ENCODE measurements at regions not wholly inside any gene's neighbourhood (a gene's known extent, or its start where the extent isn't known, plus 50 kb on each side); places are given as distances from the start of the nearest gene placed in this dataset.
"Not testable (repeated sequence)": the region's sequence is repeated elsewhere in the genome, so short reads cannot be mapped to it uniquely, and the experiment has no call there.

- TF ChIP-seq SUZ12 (IDR thresholded peaks at IDR 0.05; ENCODE audit: extremely low read depth, insufficient read depth, insufficient read length) = no peak
- no peak for TF ChIP-seq YY1 (IDR thresholded peaks at IDR 0.05; ENCODE audit: insufficient read depth, insufficient read length)
- no peak for TF ChIP-seq ZNF274 (IDR thresholded peaks at IDR 0.05; ENCODE audit: low read depth, low read length)
- H3K27me3 ChIP-seq (ENCODE audit: insufficient read depth, insufficient read length) = no peaks in the 10 kb centered on the region
- H3K9ac ChIP-seq (ENCODE audit: insufficient read length, low read depth) = no peak overlapping the region
- H3K36me3 ChIP-seq (ENCODE audit: insufficient read depth, insufficient read length, low read length) = no peaks in the 10 kb centered on the region
- no peak overlapping the region for H3K4me3 ChIP-seq (ENCODE audit: insufficient read length, low read depth)
- no peak for DNase-seq (ENCODE audit: low read depth, low spot score)
- H3K4me1 ChIP-seq (ENCODE audit: insufficient read depth, insufficient read length) = no peaks in the 10 kb centered on the region
- H3K9me3 ChIP-seq (ENCODE audit: insufficient read depth, low read length) = no peaks in the 10 kb centered on the region
Observed at GRCh38 chrX:140292188-140292587, 212.7 kb downstream of the SOX3 start.

DNA sequence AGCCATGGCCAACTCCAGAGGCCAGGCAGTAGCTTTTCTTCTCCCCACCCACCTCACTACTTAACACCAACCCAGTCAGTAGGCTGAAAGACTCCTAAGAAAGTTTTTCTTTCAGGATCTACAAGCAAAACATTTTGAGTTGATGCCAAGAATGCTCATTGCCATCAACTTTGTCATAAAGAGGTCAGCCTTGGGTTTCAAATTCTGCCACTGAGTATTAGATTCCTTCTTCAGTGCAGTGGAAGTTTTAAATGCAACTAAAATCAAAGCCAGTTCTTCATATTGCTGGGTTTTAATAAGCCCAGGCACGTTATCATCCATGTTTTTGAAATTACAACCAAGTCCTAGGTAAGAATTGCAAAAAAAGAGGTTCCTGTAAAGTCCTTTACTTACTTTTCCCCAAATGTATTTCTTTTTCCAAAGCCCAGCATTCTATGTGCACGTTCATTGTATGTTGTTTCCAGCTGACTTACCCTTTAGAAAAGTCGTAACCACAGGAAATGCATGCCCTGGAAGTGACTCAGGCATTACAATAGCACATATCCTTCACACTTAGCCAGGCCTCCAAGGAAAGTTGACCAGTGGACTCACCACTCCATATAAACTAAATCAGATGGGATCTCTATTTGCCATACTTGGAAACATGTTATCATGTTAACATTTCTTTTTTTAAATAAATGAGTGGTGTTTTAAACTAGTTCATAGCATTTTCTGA, 229.9 kb downstream of the SOX3 start:
- peak; percentile 27 for DNase-seq (ENCODE audit: low read depth, low spot score)
- TF ChIP-seq YY1 (IDR thresholded peaks at IDR 0.05; ENCODE audit: insufficient read depth, insufficient read length) (no peak), SUZ12 (IDR thresholded peaks at IDR 0.05; ENCODE audit: extremely low read depth, insufficient read depth, insufficient read length) (no peak), ZNF274 (IDR thresholded peaks at IDR 0.05; ENCODE audit: low read depth, low read length) (no peak)
- H3K36me3 ChIP-seq (ENCODE audit: insufficient read depth, insufficient read length, low read length) = no peaks in the 10 kb centered on the region
- no peak overlapping the region for H3K9ac ChIP-seq (ENCODE audit: insufficient read length, low read depth)
- H3K4me3 ChIP-seq (ENCODE audit: insufficient read length, low read depth) = no peak overlapping the region
- H3K9me3 ChIP-seq (ENCODE audit: insufficient read depth, low read length) = no peaks in the 10 kb centered on the region
- no peaks in the 10 kb centered on the region for H3K4me1 ChIP-seq (ENCODE audit: insufficient read depth, insufficient read length)
- no peaks in the 10 kb centered on the region for H3K27me3 ChIP-seq (ENCODE audit: insufficient read depth, insufficient read length)

GRCh38 chrX:140273921-140274320, 230.9 kb downstream of the SOX3 start:
- Histone ChIP-seq H3K9ac (ENCODE audit: insufficient read length, low read depth) (no peak overlapping the region), H3K4me1 (ENCODE audit: insufficient read depth, insufficient read length) (no peaks in the 10 kb centered on the region), H3K36me3 (ENCODE audit: insufficient read depth, insufficient read length, low read length) (no peaks in the 10 kb centered on the region), H3K27me3 (ENCODE audit: insufficient read depth, insufficient read length) (no peaks in the 10 kb centered on the region), H3K9me3 (ENCODE audit: insufficient read depth, low read length) (no peaks in the 10 kb centered on the region), H3K4me3 (ENCODE audit: insufficient read length, low read depth) (no peak overlapping the region)
- DNase-seq (ENCODE audit: low read depth, low spot score) = no peak
- TF ChIP-seq SUZ12 (IDR thresholded peaks at IDR 0.05; ENCODE audit: extremely low read depth, insufficient read depth, insufficient read length) (no peak), YY1 (IDR thresholded peaks at IDR 0.05; ENCODE audit: insufficient read depth, insufficient read length) (no peak), ZNF274 (IDR thresholded peaks at IDR 0.05; ENCODE audit: low read depth, low read length) (no peak)

DNA sequence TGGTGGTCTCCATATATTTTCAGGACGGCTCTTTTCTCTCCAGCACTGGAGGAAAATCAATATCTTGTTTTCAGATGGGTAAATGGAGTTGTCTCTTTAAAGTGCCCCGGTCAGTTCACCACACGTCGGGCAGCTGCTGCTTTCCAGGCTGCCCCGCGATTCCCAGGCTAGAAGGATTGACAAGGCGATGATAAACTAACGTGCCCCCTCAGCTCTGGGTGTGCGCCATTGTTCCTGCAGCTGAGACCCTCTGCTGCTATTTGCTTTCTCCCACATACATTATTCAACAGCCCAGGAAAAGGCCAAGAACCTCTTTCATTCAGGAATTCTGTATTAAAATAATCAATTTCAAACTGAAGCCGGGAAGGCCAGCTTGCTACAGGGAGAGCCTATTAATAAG, 254.5 kb downstream of the SOX3 start:
- H3K27me3 ChIP-seq (ENCODE audit: insufficient read depth, insufficient read length) = no peaks in the 10 kb centered on the region
- H3K9me3 ChIP-seq (ENCODE audit: insufficient read depth, low read length) = no peaks in the 10 kb centered on the region

GRCh38 chrX:140249088-140249487, 255.8 kb downstream of the SOX3 start:
- Histone ChIP-seq H3K9ac (ENCODE audit: insufficient read length, low read depth) (no peak overlapping the region), H3K36me3 (ENCODE audit: insufficient read depth, insufficient read length, low read length) (no peaks in the 10 kb centered on the region), H3K4me3 (ENCODE audit: insufficient read length, low read depth) (no peak overlapping the region), H3K9me3 (ENCODE audit: insufficient read depth, low read length) (no peaks in the 10 kb centered on the region), H3K27me3 (ENCODE audit: insufficient read depth, insufficient read length) (no peaks in the 10 kb centered on the region), H3K4me1 (ENCODE audit: insufficient read depth, insufficient read length) (no peaks in the 10 kb centered on the region)
- DNase-seq (ENCODE audit: low read depth, low spot score) = peak; percentile 11
- no peak for TF ChIP-seq ZNF274 (IDR thresholded peaks at IDR 0.05; ENCODE audit: low read depth, low read length)
- TF ChIP-seq SUZ12 (IDR thresholded peaks at IDR 0.05; ENCODE audit: extremely low read depth, insufficient read depth, insufficient read length) = no peak
- no peak for TF ChIP-seq YY1 (IDR thresholded peaks at IDR 0.05; ENCODE audit: insufficient read depth, insufficient read length)

More for the DNA sequence above, 254.5 kb downstream of the SOX3 start:
- no peak overlapping the region for H3K4me3 ChIP-seq (ENCODE audit: insufficient read length, low read depth)
- H3K9ac ChIP-seq (ENCODE audit: insufficient read length, low read depth) = no peak overlapping the region
- H3K4me1 ChIP-seq (ENCODE audit: insufficient read depth, insufficient read length) = no peaks in the 10 kb centered on the region
- TF ChIP-seq SUZ12 (IDR thresholded peaks at IDR 0.05; ENCODE audit: extremely low read depth, insufficient read depth, insufficient read length) (no peak), YY1 (IDR thresholded peaks at IDR 0.05; ENCODE audit: insufficient read depth, insufficient read length) (no peak), ZNF274 (IDR thresholded peaks at IDR 0.05; ENCODE audit: low read depth, low read length) (no peak)
- no peaks in the 10 kb centered on the region for H3K36me3 ChIP-seq (ENCODE audit: insufficient read depth, insufficient read length, low read length)
- DNase-seq (ENCODE audit: low read depth, low spot score) = no peak

GRCh38 chrX:140229191-140229590, 263.9 kb upstream of the CXorf66 start:
- Histone ChIP-seq H3K9ac (ENCODE audit: insufficient read length, low read depth) (no peak overlapping the region), H3K9me3 (ENCODE audit: insufficient read depth, low read length) (no peaks in the 10 kb centered on the region), H3K4me1 (ENCODE audit: insufficient read depth, insufficient read length) (no peaks in the 10 kb centered on the region), H3K36me3 (ENCODE audit: insufficient read depth, insufficient read length, low read length) (no peaks in the 10 kb centered on the region), H3K4me3 (ENCODE audit: insufficient read length, low read depth) (no peak overlapping the region), H3K27me3 (ENCODE audit: insufficient read depth, insufficient read length) (no peaks in the 10 kb centered on the region)
- DNase-seq (ENCODE audit: low read depth, low spot score) = peak; percentile 20
- TF ChIP-seq YY1 (IDR thresholded peaks at IDR 0.05; ENCODE audit: insufficient read depth, insufficient read length) (no peak), SUZ12 (IDR thresholded peaks at IDR 0.05; ENCODE audit: extremely low read depth, insufficient read depth, insufficient read length) (no peak), ZNF274 (IDR thresholded peaks at IDR 0.05; ENCODE audit: low read depth, low read length) (no peak)

DNA sequence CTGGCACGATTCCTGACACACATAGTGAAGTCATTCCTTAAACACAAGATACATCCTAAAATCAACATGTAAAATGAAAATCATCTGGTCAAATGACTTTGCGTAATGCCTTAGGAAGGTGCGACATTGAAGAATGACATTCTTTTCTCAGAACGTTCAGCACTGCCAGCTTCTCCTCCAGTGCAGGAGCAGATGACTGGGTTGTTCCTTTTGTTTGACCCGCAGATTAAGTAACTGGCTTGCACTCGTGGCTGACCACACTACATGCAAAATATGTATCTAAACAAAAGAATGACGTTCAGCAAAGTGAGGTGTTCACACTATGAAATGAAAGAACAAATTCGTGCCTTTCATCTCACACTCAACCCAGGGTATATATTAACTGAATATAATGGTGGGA, 260.7 kb upstream of the CXorf66 start:
- not testable (repeated sequence) for H3K36me3 ChIP-seq (ENCODE audit: insufficient read depth, insufficient read length, low read length); H3K4me1 ChIP-seq (ENCODE audit: insufficient read depth, insufficient read length); DNase-seq (ENCODE audit: low read depth, low spot score); H3K4me3 ChIP-seq (ENCODE audit: insufficient read length, low read depth); H3K9ac ChIP-seq (ENCODE audit: insufficient read length, low read depth); H3K9me3 ChIP-seq (ENCODE audit: insufficient read depth, low read length); H3K27me3 ChIP-seq (ENCODE audit: insufficient read depth, insufficient read length)

DNA sequence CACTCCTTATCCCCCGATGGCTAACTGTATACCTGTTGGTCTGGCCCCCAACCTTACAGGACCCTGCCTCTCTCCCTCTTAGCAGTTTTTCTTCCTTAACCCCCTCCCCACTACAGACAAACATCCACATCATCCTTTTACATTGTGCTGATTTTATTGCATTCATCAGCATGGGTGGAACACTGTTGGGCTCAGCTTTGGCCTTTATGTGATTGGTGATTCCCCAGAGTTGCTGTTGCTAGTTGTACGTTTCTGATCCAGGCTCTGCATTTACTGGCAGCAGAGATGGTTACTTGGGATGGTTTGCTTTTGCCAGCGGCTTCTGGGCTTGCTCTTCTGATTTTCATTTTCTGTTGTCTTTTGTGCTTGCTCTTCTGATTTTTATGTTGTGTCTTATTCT, 250.6 kb upstream of the CXorf66 start:
- not testable (repeated sequence) for DNase-seq (ENCODE audit: low read depth, low spot score); H3K4me3 ChIP-seq (ENCODE audit: insufficient read length, low read depth); H3K4me1 ChIP-seq (ENCODE audit: insufficient read depth, insufficient read length); H3K36me3 ChIP-seq (ENCODE audit: insufficient read depth, insufficient read length, low read length); H3K27me3 ChIP-seq (ENCODE audit: insufficient read depth, insufficient read length); H3K9me3 ChIP-seq (ENCODE audit: insufficient read depth, low read length); H3K9ac ChIP-seq (ENCODE audit: insufficient read length, low read depth)

DNA sequence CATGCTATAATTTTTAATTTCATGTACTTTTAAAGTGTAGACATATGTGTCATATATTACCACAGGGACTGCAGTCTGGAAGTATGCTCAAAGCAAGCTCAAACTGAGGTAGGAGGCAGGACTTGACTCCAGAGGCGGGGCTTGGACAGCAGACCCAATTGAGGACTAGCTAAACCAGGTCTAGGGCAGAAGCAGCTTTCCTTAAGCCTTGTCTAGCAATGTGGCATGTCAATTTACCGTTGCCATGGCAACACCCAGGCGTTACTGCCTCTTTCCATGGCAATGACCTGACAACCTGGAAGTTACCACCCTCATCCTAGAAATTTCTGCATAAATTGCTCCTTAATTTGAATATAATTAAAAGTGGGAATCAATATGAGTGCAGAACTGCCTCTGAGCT, 249.2 kb upstream of the CXorf66 start:
- not testable (repeated sequence) for H3K4me1 ChIP-seq (ENCODE audit: insufficient read depth, insufficient read length); H3K36me3 ChIP-seq (ENCODE audit: insufficient read depth, insufficient read length, low read length); H3K27me3 ChIP-seq (ENCODE audit: insufficient read depth, insufficient read length); DNase-seq (ENCODE audit: low read depth, low spot score); H3K9me3 ChIP-seq (ENCODE audit: insufficient read depth, low read length); H3K9ac ChIP-seq (ENCODE audit: insufficient read length, low read depth); H3K4me3 ChIP-seq (ENCODE audit: insufficient read length, low read depth)

Data from NT2/D1 (cell line).